GM03348 (cell line): ENCODE measurements at regions not wholly inside any gene's neighbourhood (a gene's known extent, or its start where the extent isn't known, plus 50 kb on each side); places are given as distances from the start of the nearest gene placed in this dataset.
"Not testable (repeated sequence)": the region's sequence is repeated elsewhere in the genome, so short reads cannot be mapped to it uniquely, and the experiment has no call there.

ENCODE experiments used
- DNase-seq: peaks from one replicate; pipeline ENCODE4 v3.0.0; 2012; ENCODE audit warnings: low spot score

- DNase-seq = no peak
Measured at GRCh38 chr6:9830808-9831207, 584.1 kb downstream of the TFAP2A start.

- DNase-seq = no peak
Measured at GRCh38 chr6:9825526-9825925, 589.3 kb downstream of the TFAP2A start.

GRCh38 chr6:9810727-9811126, 604.1 kb downstream of the TFAP2A start:
- DNase-seq = not testable (repeated sequence)

- DNase-seq = no peak
Measured at GRCh38 chr6:9810286-9810685, 604.6 kb downstream of the TFAP2A start.

GRCh38 chr6:9806195-9806594, 608.7 kb downstream of the TFAP2A start:
- no peak for DNase-seq

- no peak for DNase-seq
Measured at GRCh38 chr6:9801249-9801754, 613.6 kb downstream of the TFAP2A start.

GRCh38 chr6:9799582-9799981, 615.3 kb downstream of the TFAP2A start:
- DNase-seq = no peak

GRCh38 chr6:9796827-9797226, 618.0 kb downstream of the TFAP2A start:
- DNase-seq = no peak

GRCh38 chr6:9795880-9796279, 619.0 kb downstream of the TFAP2A start:
- DNase-seq = no peak

- peak; percentile 7 for DNase-seq
Measured at GRCh38 chr6:9789201-9789600, 625.7 kb downstream of the TFAP2A start.

- no peak for DNase-seq
Measured at GRCh38 chr6:9784786-9785185, 630.1 kb downstream of the TFAP2A start.

- no peak for DNase-seq
Measured at GRCh38 chr6:9783567-9783966, 631.3 kb downstream of the TFAP2A start.

GRCh38 chr6:9766240-9766915, 648.5 kb downstream of the TFAP2A start:
- peak; percentile 27 for DNase-seq

GRCh38 chr6:9761220-9761619, 653.7 kb downstream of the TFAP2A start:
- DNase-seq = no peak

- no peak for DNase-seq
Measured at GRCh38 chr6:9754515-9754914, 660.4 kb downstream of the TFAP2A start.

GRCh38 chr6:9745966-9746365, 668.9 kb downstream of the TFAP2A start:
- DNase-seq = no peak

GRCh38 chr6:9745476-9745875, 669.4 kb downstream of the TFAP2A start:
- DNase-seq = no peak

GRCh38 chr6:9744119-9744518, 670.8 kb downstream of the TFAP2A start:
- no peak for DNase-seq

- DNase-seq = no peak
Measured at GRCh38 chr6:9732056-9732455, 682.8 kb downstream of the TFAP2A start.

GRCh38 chr6:9725776-9726175, 689.1 kb downstream of the TFAP2A start:
- not testable (repeated sequence) for DNase-seq

- DNase-seq = no peak
Measured at GRCh38 chr6:9717568-9717967, 697.3 kb downstream of the TFAP2A start.

- no peak for DNase-seq
Measured at GRCh38 chr6:9711365-9711764, 703.5 kb downstream of the TFAP2A start.

GRCh38 chr6:9710574-9710973, 704.3 kb downstream of the TFAP2A start:
- DNase-seq = no peak

- DNase-seq = no peak
Measured at GRCh38 chr6:9708600-9708999, 706.3 kb downstream of the TFAP2A start.
